B cell (primary cell): ENCODE measurements at regions not wholly inside any gene's neighbourhood (a gene's known extent, or its start where the extent isn't known, plus 50 kb on each side); places are given as distances from the start of the nearest gene placed in this dataset.

Experiments
- EZH2 ChIP-seq: IDR thresholded peaks from 2 replicates; pipeline ENCODE4 v1.6.1; 2012; ENCODE audit warnings: borderline replicate concordance, low read depth, mild to moderate bottlenecking, moderate library complexity, low read length; ENCODE audit not compliant: insufficient read depth, poor library complexity, severe bottlenecking
- TF ChIP-seq, protein P1 (sequence below): fragments of 200-600 bp; IDR thresholded peaks from one replicate; pipeline ENCODE4 v1.8.0; 2022; ENCODE audit warnings: antibody characterized with exemption, mild to moderate bottlenecking

DNA sequence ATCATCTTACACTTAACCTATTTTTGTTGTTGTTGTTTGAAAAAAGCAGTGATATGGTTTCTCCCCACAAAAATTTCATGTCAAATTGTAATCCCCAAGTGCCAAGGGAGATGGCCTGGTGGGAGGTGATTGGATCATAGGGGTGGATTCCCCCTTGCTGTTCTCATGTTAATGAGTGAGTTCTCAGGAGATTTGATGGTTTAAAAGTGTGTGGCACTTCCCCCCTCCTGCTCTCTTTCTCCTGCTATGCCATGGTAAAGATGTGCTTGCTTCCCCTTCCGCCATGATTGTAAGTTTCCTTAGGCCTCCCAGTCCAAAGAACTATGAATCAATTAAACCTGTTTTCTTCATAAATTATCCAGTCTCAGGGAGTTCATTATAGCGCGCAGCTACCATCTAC, 1362.7 kb upstream of the FAM98A start:
- TF ChIP-seq, protein P1, sequence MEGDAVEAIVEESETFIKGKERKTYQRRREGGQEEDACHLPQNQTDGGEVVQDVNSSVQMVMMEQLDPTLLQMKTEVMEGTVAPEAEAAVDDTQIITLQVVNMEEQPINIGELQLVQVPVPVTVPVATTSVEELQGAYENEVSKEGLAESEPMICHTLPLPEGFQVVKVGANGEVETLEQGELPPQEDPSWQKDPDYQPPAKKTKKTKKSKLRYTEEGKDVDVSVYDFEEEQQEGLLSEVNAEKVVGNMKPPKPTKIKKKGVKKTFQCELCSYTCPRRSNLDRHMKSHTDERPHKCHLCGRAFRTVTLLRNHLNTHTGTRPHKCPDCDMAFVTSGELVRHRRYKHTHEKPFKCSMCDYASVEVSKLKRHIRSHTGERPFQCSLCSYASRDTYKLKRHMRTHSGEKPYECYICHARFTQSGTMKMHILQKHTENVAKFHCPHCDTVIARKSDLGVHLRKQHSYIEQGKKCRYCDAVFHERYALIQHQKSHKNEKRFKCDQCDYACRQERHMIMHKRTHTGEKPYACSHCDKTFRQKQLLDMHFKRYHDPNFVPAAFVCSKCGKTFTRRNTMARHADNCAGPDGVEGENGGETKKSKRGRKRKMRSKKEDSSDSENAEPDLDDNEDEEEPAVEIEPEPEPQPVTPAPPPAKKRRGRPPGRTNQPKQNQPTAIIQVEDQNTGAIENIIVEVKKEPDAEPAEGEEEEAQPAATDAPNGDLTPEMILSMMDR = no peak
- TF ChIP-seq EZH2 = no peak
